GM21360 (cell line): ENCODE measurements at regions not wholly inside any gene's neighbourhood (a gene's known extent, or its start where the extent isn't known, plus 50 kb on each side); places are given as distances from the start of the nearest gene placed in this dataset.
"Not testable (repeated sequence)": the region's sequence is repeated elsewhere in the genome, so short reads cannot be mapped to it uniquely, and the experiment has no call there.

ENCODE experiments used
- ATAC-seq: cut with Tn5 transposase; IDR thresholded peaks from one replicate; pipeline ENCODE4 v1.9.1; 2021; ENCODE audit warnings: mild to moderate bottlenecking, moderate library complexity; ENCODE audit not compliant: unreplicated experiment

- no peak for ATAC-seq
These were observed 246.6 kb upstream of the IL12B start for GRCh38 chr5:159576902-159577301.

- no peak for ATAC-seq
These were observed 251.4 kb upstream of the IL12B start for GRCh38 chr5:159581502-159582249.

- ATAC-seq: no peak
These were observed 252.7 kb upstream of the IL12B start for GRCh38 chr5:159582756-159583541.

GRCh38 chr5:159586921-159587320 is 256.6 kb upstream of the IL12B start:
- ATAC-seq: no peak

- ATAC-seq: no peak
These were observed 258.7 kb upstream of the IL12B start for GRCh38 chr5:159588941-159589340.

GRCh38 chr5:159593518-159594073 is 263.3 kb upstream of the IL12B start:
- ATAC-seq: no peak

GRCh38 chr5:159595561-159595960 is 265.3 kb upstream of the IL12B start:
- ATAC-seq: not testable (repeated sequence)

GRCh38 chr5:159601216-159601615 is 270.9 kb upstream of the IL12B start:
- ATAC-seq: no peak

- ATAC-seq: no peak
These were observed 272.1 kb upstream of the IL12B start for GRCh38 chr5:159602434-159602833.

GRCh38 chr5:159605585-159605984 is 275.3 kb upstream of the IL12B start:
- ATAC-seq: no peak

- ATAC-seq: no peak
These were observed 279.1 kb upstream of the IL12B start for GRCh38 chr5:159609359-159609758.

GRCh38 chr5:159610966-159611579 is 280.8 kb upstream of the IL12B start:
- ATAC-seq: no peak

GRCh38 chr5:159616952-159617351 is 286.7 kb upstream of the IL12B start:
- ATAC-seq: no peak

GRCh38 chr5:159619826-159620225 is 289.5 kb upstream of the IL12B start:
- no peak for ATAC-seq

- no peak for ATAC-seq
These were observed 290.7 kb upstream of the IL12B start for GRCh38 chr5:159620853-159621540.

GRCh38 chr5:159628703-159629102 is 287.6 kb upstream of the ADRA1B start:
- ATAC-seq: no peak

GRCh38 chr5:159629158-159629557 is 287.1 kb upstream of the ADRA1B start:
- ATAC-seq: no peak

- ATAC-seq: no peak
These were observed 285.7 kb upstream of the ADRA1B start for GRCh38 chr5:159630545-159630944.

GRCh38 chr5:159631001-159631400 is 285.3 kb upstream of the ADRA1B start:
- ATAC-seq: no peak

GRCh38 chr5:159632866-159633265 is 283.4 kb upstream of the ADRA1B start:
- no peak for ATAC-seq

- no peak for ATAC-seq
These were observed 277.8 kb upstream of the ADRA1B start for GRCh38 chr5:159638481-159638880.
